Activated naive CD8-positive, alpha-beta T cell treated with anti-CD3 and anti-CD28 coated beads, Interleukin-2, amount 50 U/mL, for 24 hours (primary cell): ENCODE measurements at regions not wholly inside any gene's neighbourhood (a gene's known extent, or its start where the extent isn't known, plus 50 kb on each side); places are given as distances from the start of the nearest gene placed in this dataset.
A peak's percentile ranks its signal among the peaks of the same experiment; 100 is the strongest.
"Not testable (repeated sequence)": the region's sequence is repeated elsewhere in the genome, so short reads cannot be mapped to it uniquely, and the experiment has no call there.

Source experiments
- ATAC-seq: fragments of 150-1000 bp; cut with Tn5 transposase; one replicate; pipeline ENCODE4 v1.10.0; 2021
- DNase-seq: peaks from one replicate; pipeline ENCODE4 v3.0.0; 2021
- H3K27ac Mint-ChIP-seq: one replicate; pipeline ENCODE4 v1.8.0; 2021; ENCODE audit warnings: mild to moderate bottlenecking, mixed read lengths
- H3K27me3 Mint-ChIP-seq: one replicate; pipeline ENCODE4 v1.8.0; 2021; ENCODE audit warnings: mixed read lengths
- H3K36me3 Mint-ChIP-seq: one replicate; pipeline ENCODE4 v1.8.0; 2021; ENCODE audit warnings: low read depth, mixed read lengths
- H3K4me1 Mint-ChIP-seq: one replicate; pipeline ENCODE4 v1.8.0; 2021; ENCODE audit warnings: mixed read lengths
- H3K4me3 Mint-ChIP-seq: one replicate; pipeline ENCODE4 v1.8.0; 2021; ENCODE audit warnings: mild to moderate bottlenecking, moderate library complexity, mixed read lengths
- H3K9me3 Mint-ChIP-seq: one replicate; pipeline ENCODE4 v1.8.0; 2021; ENCODE audit warnings: mixed read lengths

DNA sequence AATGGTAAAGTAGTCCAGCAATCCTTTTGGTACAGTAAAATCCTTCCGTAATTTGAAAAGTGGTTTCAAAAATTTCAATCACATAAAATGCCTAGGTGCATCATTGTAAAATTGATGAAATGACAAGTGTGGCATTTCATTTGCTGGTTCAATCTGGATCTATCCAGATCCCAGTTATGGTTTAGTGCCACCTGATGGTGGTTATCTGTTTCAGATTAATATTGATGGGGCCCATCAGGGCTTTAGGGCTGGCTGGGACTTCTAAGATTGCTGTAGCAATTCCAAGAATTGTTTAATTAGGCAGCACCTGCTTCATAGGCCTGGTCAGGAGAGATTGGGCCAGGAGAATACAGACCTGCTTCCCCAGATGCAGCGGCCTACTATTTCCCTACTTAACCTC lies 55.5 kb upstream of the PIK3C3 start:
- H3K9me3 Mint-ChIP-seq, result no peaks in the 10 kb centered on the region
- DNase-seq (no peak), ATAC-seq (no peak)
- H3K27ac Mint-ChIP-seq, result no peak overlapping the region
- H3K4me1 Mint-ChIP-seq, result no peaks in the 10 kb centered on the region
- H3K27me3 Mint-ChIP-seq, result no peaks in the 10 kb centered on the region
- no peak overlapping the region for H3K4me3 Mint-ChIP-seq
- H3K36me3 Mint-ChIP-seq, result no peaks in the 10 kb centered on the region

GRCh38 chr18:41893432-41893831 lies 61.6 kb upstream of the PIK3C3 start:
- Mint-ChIP-seq H3K4me1 (no peaks in the 10 kb centered on the region), H3K4me3 (no peak overlapping the region), H3K9me3 (no peaks in the 10 kb centered on the region), H3K27ac (no peak overlapping the region), H3K27me3 (no peaks in the 10 kb centered on the region), H3K36me3 (no peaks in the 10 kb centered on the region)
- no peak for ATAC-seq
- no peak for DNase-seq

DNA sequence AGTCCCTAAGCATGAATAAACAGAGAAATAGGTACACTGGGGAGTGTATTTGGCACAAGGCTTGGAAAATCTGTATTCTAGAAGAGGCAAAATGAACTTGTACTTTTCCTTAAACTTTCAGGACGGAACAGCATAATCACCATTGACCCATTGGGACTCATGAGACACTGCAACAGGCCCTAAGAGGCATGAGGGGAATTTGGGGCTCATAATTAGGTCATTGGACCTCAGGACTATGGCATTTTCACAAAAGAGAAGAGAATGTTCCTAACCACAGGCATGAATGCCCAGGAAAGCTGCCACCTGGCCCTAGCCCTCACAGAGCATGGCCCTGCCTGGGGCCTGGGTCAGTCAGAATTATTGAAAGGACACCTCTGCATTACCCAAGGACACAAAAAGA lies 67.9 kb upstream of the PIK3C3 start:
- no peak overlapping the region for H3K27ac Mint-ChIP-seq
- H3K27me3 Mint-ChIP-seq, result no peaks in the 10 kb centered on the region
- H3K4me1 Mint-ChIP-seq, result no peaks in the 10 kb centered on the region
- no peak for DNase-seq
- no peaks in the 10 kb centered on the region for H3K9me3 Mint-ChIP-seq
- H3K4me3 Mint-ChIP-seq, result no peak overlapping the region
- no peaks in the 10 kb centered on the region for H3K36me3 Mint-ChIP-seq
- ATAC-seq, result no peak

DNA sequence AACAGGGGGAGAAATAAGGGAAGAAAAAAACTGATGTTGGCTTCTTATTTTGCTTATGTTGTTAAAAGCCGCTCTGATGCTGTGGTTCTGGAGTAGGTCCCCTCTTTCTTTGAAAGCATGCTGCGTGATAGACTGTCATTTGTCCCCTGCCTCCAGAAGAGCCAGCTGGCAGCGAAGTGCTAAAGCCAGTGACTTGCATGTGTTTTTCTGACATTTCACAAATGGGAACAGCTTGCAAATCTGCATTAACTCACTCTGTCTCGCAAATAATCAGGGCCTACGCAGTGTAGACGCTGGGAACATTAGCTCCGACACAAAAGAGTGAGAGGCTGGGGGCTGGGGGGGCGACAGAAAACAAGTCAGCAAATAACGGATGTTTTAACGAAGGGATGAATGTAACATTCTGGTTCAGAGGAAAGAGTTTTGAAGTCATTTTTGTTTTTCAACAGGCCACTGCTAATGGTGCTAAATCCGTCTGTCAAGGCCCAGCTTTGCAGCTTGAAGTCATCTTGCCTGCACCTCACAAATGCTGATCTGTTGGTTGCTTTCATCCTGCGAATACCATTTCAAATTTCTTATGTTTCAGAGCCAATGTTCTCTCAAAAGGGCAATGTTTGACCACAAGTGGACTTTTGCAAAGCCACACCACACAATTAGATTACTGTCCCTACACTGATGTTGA lies 68.8 kb upstream of the PIK3C3 start:
- H3K36me3 Mint-ChIP-seq, result no peaks in the 10 kb centered on the region

DNA sequence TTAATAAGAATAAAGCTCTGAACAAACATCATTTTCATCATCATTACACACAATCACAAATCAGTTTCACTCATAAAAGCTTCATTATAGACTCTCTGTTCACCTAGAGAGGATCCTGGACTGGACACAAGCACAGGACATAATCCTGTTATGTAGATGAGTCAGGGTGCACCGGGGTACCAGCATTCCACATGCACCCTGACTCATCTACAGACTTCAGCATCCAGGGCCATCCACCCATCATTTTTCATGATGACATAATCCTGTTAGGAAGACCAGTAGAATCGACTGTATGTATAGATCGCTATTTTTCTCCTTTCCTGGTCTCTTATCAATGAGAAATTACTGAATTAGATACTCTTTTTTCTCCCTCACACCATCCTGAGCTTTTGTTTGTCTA lies 73.7 kb upstream of the PIK3C3 start:
- no peak for DNase-seq
- no peaks in the 10 kb centered on the region for H3K36me3 Mint-ChIP-seq
- peaks cover 2% of the 10 kb centered on the region for H3K27me3 Mint-ChIP-seq
- H3K27ac Mint-ChIP-seq, result no peak overlapping the region
- H3K9me3 Mint-ChIP-seq, result no peaks in the 10 kb centered on the region
- no peak for ATAC-seq
- no peaks in the 10 kb centered on the region for H3K4me1 Mint-ChIP-seq
- no peak overlapping the region for H3K4me3 Mint-ChIP-seq

More for the DNA sequence above, 68.8 kb upstream of the PIK3C3 start:
- no peaks in the 10 kb centered on the region for H3K27me3 Mint-ChIP-seq
- no peak for ATAC-seq
- H3K9me3 Mint-ChIP-seq, result no peaks in the 10 kb centered on the region
- no peak overlapping the region for H3K4me3 Mint-ChIP-seq
- no peak overlapping the region for H3K27ac Mint-ChIP-seq
- H3K4me1 Mint-ChIP-seq, result no peaks in the 10 kb centered on the region
- DNase-seq, result no peak

- H3K27me3 Mint-ChIP-seq, result peaks cover 2% of the 10 kb centered on the region
- no peak for DNase-seq
- no peak for ATAC-seq
- H3K9me3 Mint-ChIP-seq, result no peaks in the 10 kb centered on the region
- H3K4me1 Mint-ChIP-seq, result no peaks in the 10 kb centered on the region
- no peaks in the 10 kb centered on the region for H3K36me3 Mint-ChIP-seq
- H3K4me3 Mint-ChIP-seq, result no peak overlapping the region
- H3K27ac Mint-ChIP-seq, result no peak overlapping the region
Measured at GRCh38 chr18:41879256-41879655, 75.8 kb upstream of the PIK3C3 start.

DNA sequence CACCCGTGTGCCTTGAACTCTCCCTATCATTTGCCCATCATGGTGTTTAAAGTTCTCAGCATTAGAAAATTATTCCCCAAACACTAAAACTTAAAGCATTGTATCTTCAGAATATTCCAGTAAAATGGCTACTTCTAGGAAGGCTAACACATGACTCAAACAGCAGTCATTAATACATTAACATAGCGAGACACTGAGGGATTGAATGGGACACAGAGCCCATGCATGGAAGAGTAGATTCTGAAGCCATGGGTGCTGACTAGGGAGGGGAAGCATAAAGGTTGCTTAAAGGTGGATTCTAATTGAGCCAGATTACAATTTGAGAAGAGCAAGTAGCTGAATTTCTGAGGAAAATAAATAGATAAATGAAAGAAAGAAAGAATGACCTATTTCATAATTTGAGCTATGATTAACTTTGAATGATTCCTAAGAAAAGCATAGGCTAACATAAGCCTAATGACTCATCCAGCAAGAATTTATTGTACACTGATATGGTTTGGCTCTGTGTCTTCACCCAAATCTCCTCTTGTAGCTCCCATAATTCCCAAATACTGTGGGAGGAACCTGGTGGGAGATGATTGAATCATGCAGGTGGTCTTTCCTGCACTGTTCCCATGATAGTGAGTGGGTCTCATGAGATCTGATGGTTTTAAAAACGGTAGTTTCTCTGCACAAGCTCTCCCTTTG lies 79.8 kb upstream of the PIK3C3 start:
- H3K27ac Mint-ChIP-seq, result no peak overlapping the region
- H3K4me3 Mint-ChIP-seq, result no peak overlapping the region
- no peaks in the 10 kb centered on the region for H3K36me3 Mint-ChIP-seq
- peaks cover 4% of the 10 kb centered on the region for H3K27me3 Mint-ChIP-seq
- peaks cover 4% of the 10 kb centered on the region for H3K4me1 Mint-ChIP-seq
- H3K9me3 Mint-ChIP-seq, result no peaks in the 10 kb centered on the region
- no peak for DNase-seq
- no peak for ATAC-seq

DNA sequence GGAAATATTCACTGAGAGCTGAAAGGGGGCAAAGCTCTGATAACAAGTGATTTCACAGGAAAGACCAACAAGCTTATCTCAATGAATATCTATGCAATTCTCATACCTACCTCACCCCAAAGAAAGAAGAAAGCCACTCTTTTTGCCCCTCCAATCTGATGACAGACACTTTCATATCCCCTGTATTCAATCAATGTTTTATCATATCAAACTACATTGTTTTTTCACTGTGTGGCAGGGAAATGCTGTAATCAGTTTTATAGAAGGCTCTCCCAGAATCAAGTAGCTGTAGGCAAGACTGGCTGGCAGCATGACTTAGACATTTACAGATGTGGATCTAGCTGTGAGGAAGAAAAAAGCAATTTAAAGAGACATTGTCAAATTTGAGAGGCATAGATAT lies 81.3 kb upstream of the PIK3C3 start:
- no peak for ATAC-seq
- no peak for DNase-seq
- Mint-ChIP-seq H3K27me3 (peaks cover 4% of the 10 kb centered on the region), H3K27ac (no peak overlapping the region), H3K4me3 (no peak overlapping the region), H3K9me3 (no peaks in the 10 kb centered on the region), H3K4me1 (peaks cover 4% of the 10 kb centered on the region), H3K36me3 (no peaks in the 10 kb centered on the region)

DNA sequence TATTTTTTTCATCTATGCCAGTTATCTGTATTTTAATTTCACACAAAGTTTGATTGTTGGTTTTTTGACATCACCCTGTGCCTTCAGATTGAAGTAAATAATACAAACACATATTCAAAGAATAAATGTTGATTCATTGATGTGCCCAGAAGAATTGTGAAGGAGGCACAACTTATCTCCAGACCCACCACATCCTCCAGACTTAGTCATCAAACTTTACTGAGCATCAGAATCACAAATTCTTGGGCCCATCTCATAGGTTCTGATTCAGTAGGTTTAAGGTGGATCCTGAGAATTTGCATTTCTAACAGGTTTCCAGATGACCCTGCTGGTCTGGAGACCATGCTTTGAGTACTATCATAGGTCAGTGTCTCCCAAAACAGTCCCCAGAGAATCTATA lies 82.8 kb upstream of the PIK3C3 start:
- Mint-ChIP-seq H3K27me3 (peaks cover 6% of the 10 kb centered on the region), H3K4me1 (peaks cover 4% of the 10 kb centered on the region), H3K27ac (no peak overlapping the region), H3K4me3 (no peak overlapping the region), H3K36me3 (no peaks in the 10 kb centered on the region), H3K9me3 (no peaks in the 10 kb centered on the region)
- ATAC-seq, result no peak
- DNase-seq, result no peak

- DNase-seq (no peak), ATAC-seq (no peak)
- Mint-ChIP-seq H3K27me3 (peaks cover 6% of the 10 kb centered on the region), H3K27ac (no peak overlapping the region), H3K4me3 (no peak overlapping the region), H3K4me1 (peaks cover 4% of the 10 kb centered on the region), H3K9me3 (no peaks in the 10 kb centered on the region), H3K36me3 (no peaks in the 10 kb centered on the region)
Measured at GRCh38 chr18:41871229-41872000, 83.6 kb upstream of the PIK3C3 start.

DNA sequence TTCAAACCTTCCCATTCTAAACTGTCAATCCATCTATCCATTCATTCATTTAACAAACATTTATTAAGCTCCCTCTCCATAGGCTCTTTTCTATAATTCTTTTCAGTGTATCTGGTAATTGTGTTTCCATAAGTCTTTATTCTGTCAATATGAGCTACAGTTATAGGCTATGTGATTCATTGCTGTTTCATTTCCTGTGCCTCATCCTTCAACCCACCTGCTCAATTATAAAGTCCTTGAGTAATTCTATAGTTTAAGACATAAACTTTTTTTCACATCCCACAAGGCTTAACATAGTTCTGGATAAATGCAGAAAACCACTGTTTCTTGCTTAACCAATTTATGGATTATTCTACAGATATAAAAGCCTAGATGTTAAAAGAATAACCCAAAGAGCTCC lies 84.2 kb upstream of the PIK3C3 start:
- no peaks in the 10 kb centered on the region for H3K36me3 Mint-ChIP-seq
- H3K27ac Mint-ChIP-seq, result no peak overlapping the region
- H3K9me3 Mint-ChIP-seq, result no peaks in the 10 kb centered on the region
- no peak overlapping the region for H3K4me3 Mint-ChIP-seq
- DNase-seq, result no peak
- H3K4me1 Mint-ChIP-seq, result peaks cover 4% of the 10 kb centered on the region
- peak; percentile 40 for ATAC-seq
- H3K27me3 Mint-ChIP-seq, result peaks cover 6% of the 10 kb centered on the region

GRCh38 chr18:41870191-41870590 lies 84.8 kb upstream of the PIK3C3 start:
- ATAC-seq (no peak), DNase-seq (no peak)
- H3K27ac Mint-ChIP-seq, result no peak overlapping the region
- H3K4me1 Mint-ChIP-seq, result peaks cover 4% of the 10 kb centered on the region
- H3K4me3 Mint-ChIP-seq, result no peak overlapping the region
- H3K36me3 Mint-ChIP-seq, result no peaks in the 10 kb centered on the region
- H3K27me3 Mint-ChIP-seq, result peaks cover 6% of the 10 kb centered on the region
- no peaks in the 10 kb centered on the region for H3K9me3 Mint-ChIP-seq

DNA sequence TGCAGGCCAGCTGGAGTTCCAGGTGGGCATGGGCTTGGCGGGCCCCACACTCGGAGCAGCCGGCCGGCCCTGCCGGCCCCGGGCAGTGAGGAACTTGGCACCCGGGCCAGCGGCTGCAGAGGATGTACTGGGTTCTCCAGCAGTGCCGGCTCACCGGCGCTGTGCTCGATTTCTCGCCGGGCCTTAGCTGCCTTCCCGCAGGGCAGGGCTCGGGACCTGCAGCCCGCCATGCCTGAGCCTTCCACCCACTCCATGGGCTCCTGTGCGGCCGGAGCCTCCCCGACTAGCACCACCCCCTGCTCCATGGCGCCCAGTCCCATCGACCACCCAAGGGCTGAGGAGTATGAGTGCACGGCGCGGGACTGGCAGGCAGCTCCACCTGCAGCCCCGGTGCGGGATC lies 89.2 kb upstream of the PIK3C3 start:
- not testable (repeated sequence) for H3K9me3 Mint-ChIP-seq

DNA sequence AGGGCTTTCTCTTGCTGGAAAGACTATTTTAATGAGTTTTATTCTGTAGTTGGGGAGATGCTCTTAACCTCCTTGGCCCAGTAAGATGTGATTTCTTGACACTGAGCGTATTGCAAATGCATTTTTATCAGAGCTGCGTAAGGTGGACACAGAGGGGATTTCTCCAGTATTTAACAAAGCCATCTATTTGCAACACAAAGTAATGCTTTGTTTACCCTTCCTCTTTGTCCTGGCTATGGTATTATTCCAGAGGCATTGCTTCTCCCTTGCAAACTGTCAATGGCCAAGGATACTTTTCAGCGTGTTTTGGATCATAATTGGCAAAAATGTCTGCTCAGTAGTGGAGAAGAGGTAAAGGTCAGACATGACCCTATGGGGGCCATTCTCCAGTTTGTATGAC lies 90.8 kb upstream of the PIK3C3 start:
- DNase-seq (no peak), ATAC-seq (no peak)
- H3K9me3 Mint-ChIP-seq, result no peaks in the 10 kb centered on the region
- H3K27me3 Mint-ChIP-seq, result peaks cover 5% of the 10 kb centered on the region
- no peaks in the 10 kb centered on the region for H3K4me1 Mint-ChIP-seq
- H3K27ac Mint-ChIP-seq, result no peak overlapping the region
- H3K36me3 Mint-ChIP-seq, result no peaks in the 10 kb centered on the region
- H3K4me3 Mint-ChIP-seq, result no peak overlapping the region

More for the DNA sequence above, 89.2 kb upstream of the PIK3C3 start:
- not testable (repeated sequence) for H3K4me3 Mint-ChIP-seq, ATAC-seq, H3K27me3 Mint-ChIP-seq, DNase-seq, H3K4me1 Mint-ChIP-seq, H3K36me3 Mint-ChIP-seq, H3K27ac Mint-ChIP-seq

- ATAC-seq, result no peak
- Mint-ChIP-seq H3K36me3 (no peaks in the 10 kb centered on the region), H3K27ac (no peak overlapping the region), H3K27me3 (peaks cover 3% of the 10 kb centered on the region), H3K4me1 (no peaks in the 10 kb centered on the region), H3K9me3 (no peaks in the 10 kb centered on the region), H3K4me3 (no peak overlapping the region)
- no peak for DNase-seq
Measured at GRCh38 chr18:41862921-41863320, 92.1 kb upstream of the PIK3C3 start.
